ENCODE measurements at regions not wholly inside any gene's neighbourhood (a gene's known extent, or its start where the extent isn't known, plus 50 kb on each side); places are given as distances from the start of the nearest gene placed in this dataset.

- no peak for DNase-seq
Measured at GRCh38 chr3:21132896-21133295, 618.1 kb downstream of the ZNF385D start.

GRCh38 chr3:21120826-21121225, 630.2 kb downstream of the ZNF385D start:
- DNase-seq = no peak

GRCh38 chr3:21117370-21117769, 633.6 kb downstream of the ZNF385D start:
- DNase-seq = no peak

- DNase-seq = no peak
Measured at GRCh38 chr3:21109056-21109455, 642.0 kb downstream of the ZNF385D start.

- DNase-seq = no peak
Measured at GRCh38 chr3:21105784-21106183, 645.2 kb downstream of the ZNF385D start.

- DNase-seq = no peak
Measured at GRCh38 chr3:21100656-21101359, 650.2 kb downstream of the ZNF385D start.

GRCh38 chr3:21094686-21095085, 656.3 kb downstream of the ZNF385D start:
- no peak for DNase-seq

GRCh38 chr3:21073561-21073960, 677.4 kb downstream of the ZNF385D start:
- DNase-seq = no peak

- DNase-seq = no peak
Measured at GRCh38 chr3:21067031-21067813, 683.8 kb downstream of the ZNF385D start.

GRCh38 chr3:21062831-21063294, 688.1 kb downstream of the ZNF385D start:
- no peak for DNase-seq

GRCh38 chr3:21059404-21059803, 691.6 kb downstream of the ZNF385D start:
- DNase-seq = no peak

GRCh38 chr3:21056293-21056692, 694.7 kb downstream of the ZNF385D start:
- DNase-seq = no peak

GRCh38 chr3:21055015-21055414, 696.0 kb downstream of the ZNF385D start:
- no peak for DNase-seq

GRCh38 chr3:21054064-21054463, 696.9 kb downstream of the ZNF385D start:
- no peak for DNase-seq

GRCh38 chr3:21049334-21050062, 701.5 kb downstream of the ZNF385D start:
- DNase-seq = no peak

- DNase-seq = no peak
Measured at GRCh38 chr3:21043139-21043538, 707.9 kb downstream of the ZNF385D start.

- no peak for DNase-seq
Measured at GRCh38 chr3:21042184-21042583, 708.8 kb downstream of the ZNF385D start.

- no peak for DNase-seq
Measured at GRCh38 chr3:21041621-21042020, 709.4 kb downstream of the ZNF385D start.

GRCh38 chr3:21036888-21037287, 714.1 kb downstream of the ZNF385D start:
- no peak for DNase-seq

GRCh38 chr3:21028412-21028811, 722.6 kb downstream of the ZNF385D start:
- DNase-seq = no peak

GRCh38 chr3:21024563-21024962, 726.4 kb downstream of the ZNF385D start:
- DNase-seq = no peak

- DNase-seq = no peak
Measured at GRCh38 chr3:21020681-21021080, 730.3 kb downstream of the ZNF385D start.

- DNase-seq = no peak
Measured at GRCh38 chr3:21020043-21020442, 731.0 kb downstream of the ZNF385D start.

Data from NCI-H1105 (cell line).